HepG2 (cell line): ENCODE measurements at regions not wholly inside any gene's neighbourhood (a gene's known extent, or its start where the extent isn't known, plus 50 kb on each side); places are given as distances from the start of the nearest gene placed in this dataset.

ENCODE experiments used
- ATAC-seq: fragments of 200-7000 bp; cut with Tn5 transposase; 3 replicates; pipeline ENCODE4 v1.9.1; 2020; ENCODE audit warnings: mild to moderate bottlenecking, moderate library complexity
- BruUV-seq: library from RNA; stranded (reverse); fragments of 400-500 nt; replicated peaks from 2 replicates; lab custom pipeline; 2021; lab: Mats Ljungman, UMichigan
- CTCF ChIA-PET: fragments of 300-600 bp; formaldehyde crosslinking; extraction: SDS; loops from one replicate; lab custom pipeline; 2021; ENCODE audit warnings: low total read pairs, inconsistent platforms, low intra/inter-chr PET ratio; lab: Yijun Ruan, JAX
- POLR2A ChIA-PET: fragments of 350-600 bp; sonication (Branson Sonifier 250); formaldehyde crosslinking; loops from one replicate; lab custom pipeline; 2020; ENCODE audit warnings: antibody characterized with exemption, inconsistent platforms; lab: Yijun Ruan, JAX
- DNase-seq: peaks from one replicate; pipeline ENCODE4 v3.0.0-alpha.2; 2015; ENCODE audit warnings: low spot score
- FAIRE-seq: peaks from 3 replicates; lab custom pipeline; 2011; peaks lifted over from hg19 to GRCh38; lab: Jason Lieb, UNC
- H2AFZ ChIP-seq: one replicate; pipeline ENCODE4 v1.6.1; 2011; ENCODE audit warnings: low read length, inconsistent platforms
- H3K27ac ChIP-seq: fragments of 300-600 bp; 3 replicates; pipeline ENCODE4 v1.8.0; 2011; ENCODE audit warnings: mixed run types, mild to moderate bottlenecking, mixed read lengths, low read length, inconsistent platforms; ENCODE audit not compliant: insufficient read depth; ENCODE audit errors: extremely low read length
- H3K27me3 ChIP-seq, 2 experiments: fragments of 200-600 bp in 1 of 2; 2 replicates in 1 of 2; 3 replicates in 1 of 2; pipeline versions ENCODE4 v1.6.0 to v1.8.0; 2011; ENCODE audit warnings: low read length in 2 of 2, mild to moderate bottlenecking in 2 of 2, moderate library complexity in 2 of 2, inconsistent platforms in 1 of 2; ENCODE audit not compliant: insufficient read depth in 2 of 2, control insufficient read depth in 1 of 2
- H3K36me3 ChIP-seq, 2 experiments: fragments of 200-600 bp in 1 of 2; replicated peaks in 1 of 2; 2 replicates in 1 of 2; 3 replicates in 1 of 2; pipeline versions ENCODE4 v1.5.1 to v1.8.0; 2011; ENCODE audit warnings: low read length in 2 of 2, inconsistent platforms in 1 of 2; ENCODE audit not compliant: insufficient read depth in 2 of 2, control insufficient read depth in 1 of 2
- H3K4me1 ChIP-seq: 2 replicates; pipeline ENCODE4 v1.5.1; 2012; ENCODE audit warnings: low read length, inconsistent platforms; ENCODE audit not compliant: insufficient read depth
- H3K4me2 ChIP-seq: 2 replicates; pipeline ENCODE4 v1.6.0; 2011; ENCODE audit warnings: low read depth, low read length, inconsistent platforms
- H3K4me3 ChIP-seq, 3 experiments: fragments of 200-600 bp in 1 of 3; sonication (generic), shearing (Covaris generic) in 1 of 3; replicated peaks in 1 of 3; 2 replicates each; pipeline ENCODE4 v1.5.1; 2011 to 2016; ENCODE audit warnings: low read length in 3 of 3, inconsistent platforms in 2 of 3, low read depth in 2 of 3, mild to moderate bottlenecking in 2 of 3, control low read depth in 1 of 3, mixed read lengths in 1 of 3; ENCODE audit not compliant: insufficient read depth in 1 of 3
- H3K79me2 ChIP-seq: one replicate; pipeline ENCODE4 v1.6.1; 2011; ENCODE audit warnings: low read length, inconsistent platforms; ENCODE audit not compliant: insufficient read depth
- H3K9ac ChIP-seq: 2 replicates; pipeline ENCODE4 v1.6.0; 2011; ENCODE audit warnings: mild to moderate bottlenecking, low read depth, low read length, inconsistent platforms; ENCODE audit not compliant: insufficient read depth
- H3K9me3 ChIP-seq: 2 replicates; pipeline ENCODE4 v1.5.1; 2012; ENCODE audit warnings: mild to moderate bottlenecking, low read length
- H4K20me1 ChIP-seq: 2 replicates; pipeline ENCODE4 v1.6.0; 2011; ENCODE audit warnings: inconsistent platforms, mild to moderate bottlenecking, low read length, moderate library complexity; ENCODE audit not compliant: insufficient read depth
- FOXO4 ChIP-seq: sonication (generic); formaldehyde crosslinking; conservative IDR thresholded peaks from 2 replicates; pipeline ENCODE4 v1.8.1; 2023; ENCODE audit warnings: missing genetic modification reagents
- HES4 ChIP-seq: sonication (generic); formaldehyde crosslinking; IDR thresholded peaks from 2 replicates; pipeline ENCODE4 v1.9.0; 2021; ENCODE audit warnings: mild to moderate bottlenecking, missing genetic modification reagents, borderline replicate concordance
- MED13 ChIP-seq: sonication (generic); formaldehyde crosslinking; IDR thresholded peaks from 2 replicates; pipeline ENCODE4 v1.5.0; 2020; ENCODE audit warnings: missing genetic modification reagents
- PPARG ChIP-seq: conservative IDR thresholded peaks from 2 replicates; pipeline ENCODE4 v1.6.1; 2016; ENCODE audit warnings: missing biosample characterization, missing genetic modification reagents
- ZFP1 ChIP-seq: IDR thresholded peaks from 2 replicates; pipeline ENCODE4 v1.6.1; 2016
- ZNF746 ChIP-seq: sonication (generic); formaldehyde crosslinking; IDR thresholded peaks from 2 replicates; pipeline ENCODE4 v1.8.0; 2022; ENCODE audit warnings: mild to moderate bottlenecking, missing genetic modification reagents
- WGBS: methylation state at CpG from one replicate; pipeline ENCODE4 v1.1.6; 2017; ENCODE audit warnings: low lambda C conversion rate; 5-methylcytosine and 5-hydroxymethylcytosine counted together
- in situ Hi-C: cut with HindIII; loops from 2 replicates; pipeline ENCODE4 v1.10.0; 2017; ENCODE audit warnings: low pct_unique_long_range_greater_than_20kb; ENCODE audit not compliant: extremely low pct_ligation_motif_present
- intact Hi-C: fragments of 100-400 bp; cut with micrococcal nuclease; formaldehyde crosslinking; loops from one replicate; pipeline ENCODE4 v1.10.0; 2022; ENCODE audit not compliant: unreplicated experiment
- TF ChIP-seq, protein P1 (sequence below): sonication (generic); formaldehyde crosslinking; IDR thresholded peaks from 2 replicates; pipeline ENCODE4 v1.5.0; 2020; ENCODE audit warnings: missing genetic modification reagents, mild to moderate bottlenecking, borderline replicate concordance
- TF ChIP-seq, protein P2 (sequence below): sonication (generic); formaldehyde crosslinking; IDR thresholded peaks from 2 replicates; pipeline ENCODE4 v1.4.0; 2020; ENCODE audit warnings: mild to moderate bottlenecking, missing genetic modification reagents

GRCh38 chr21:26637201-26637745, 64.2 kb upstream of the CYYR1 start:
- H3K27me3 ChIP-seq: no peaks in the 10 kb centered on the region
- no TSS peak for BruUV-seq
- H3K36me3 ChIP-seq: no peaks in the 10 kb centered on the region
- no peak overlapping the region for H3K4me2 ChIP-seq
- CTCF ChIA-PET: no interaction called here
- H4K20me1 ChIP-seq: no peaks in the 10 kb centered on the region
- TF ChIP-seq FOXO4 (CRISPR knock-in tag) (no peak), HES4 (no peak), ZFP1 (CRISPR knock-in tag) (no peak), ZNF746 (no peak)
- TF ChIP-seq, protein P1, sequence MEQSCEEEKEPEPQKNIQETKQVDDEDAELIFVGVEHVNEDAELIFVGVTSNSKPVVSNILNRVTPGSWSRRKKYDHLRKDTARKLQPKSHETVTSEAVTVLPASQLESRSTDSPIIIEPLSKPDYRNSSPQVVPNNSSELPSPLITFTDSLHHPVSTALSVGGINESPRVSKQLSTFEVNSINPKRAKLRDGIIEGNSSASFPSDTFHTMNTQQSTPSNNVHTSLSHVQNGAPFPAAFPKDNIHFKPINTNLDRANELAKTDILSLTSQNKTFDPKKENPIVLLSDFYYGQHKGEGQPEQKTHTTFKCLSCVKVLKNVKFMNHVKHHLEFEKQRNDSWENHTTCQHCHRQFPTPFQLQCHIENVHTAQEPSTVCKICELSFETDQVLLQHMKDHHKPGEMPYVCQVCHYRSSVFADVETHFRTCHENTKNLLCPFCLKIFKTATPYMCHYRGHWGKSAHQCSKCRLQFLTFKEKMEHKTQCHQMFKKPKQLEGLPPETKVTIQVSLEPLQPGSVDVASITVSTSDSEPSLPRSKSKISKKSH (CRISPR knock-in tag): no peak
- H3K79me2 ChIP-seq: no peaks in the 10 kb centered on the region
- H3K27ac ChIP-seq: no peak overlapping the region
- no peaks in the 10 kb centered on the region for H3K4me1 ChIP-seq
- ATAC-seq (no peak), DNase-seq (no peak), FAIRE-seq (no peak)
- POLR2A ChIA-PET: no interaction called here
- no peak overlapping the region for H2AFZ ChIP-seq
- in situ Hi-C loops (no loop called here), intact Hi-C loops (no loop called here)
- 22% methylated on average over 4 of the region's 4 CpGs for WGBS
- H3K4me3 ChIP-seq: no peak overlapping the region
- H3K9ac ChIP-seq: no peak overlapping the region
- peaks cover 78% of the 10 kb centered on the region for H3K9me3 ChIP-seq

DNA sequence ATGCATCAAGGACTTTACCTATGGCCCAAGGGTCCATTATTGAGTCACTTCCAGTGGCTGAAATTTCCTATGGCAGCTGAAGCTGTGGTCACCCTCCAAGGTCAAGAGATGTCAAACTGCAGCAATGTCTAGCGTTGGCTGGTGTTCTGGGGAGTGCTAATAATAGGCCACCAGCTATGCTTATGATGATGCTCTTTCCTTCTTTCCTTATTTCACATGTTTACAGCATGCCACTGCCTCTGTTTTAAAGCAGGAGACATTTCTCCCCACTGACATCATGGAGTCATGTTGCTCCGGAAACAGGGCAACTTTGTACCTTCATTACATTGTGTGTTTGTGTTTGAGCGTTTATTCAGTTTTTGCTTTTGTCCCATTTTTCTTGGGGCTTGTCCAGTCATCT, 62.6 kb upstream of the CYYR1 start:
- no peak for DNase-seq
- Histone ChIP-seq H3K9ac (no peak overlapping the region), H3K27me3 (no peaks in the 10 kb centered on the region), H3K36me3 (no peaks in the 10 kb centered on the region), H3K79me2 (no peaks in the 10 kb centered on the region), H3K4me2 (no peak overlapping the region), H3K9me3 (peaks cover 72% of the 10 kb centered on the region), H4K20me1 (no peaks in the 10 kb centered on the region), H2AFZ (no peak overlapping the region), H3K4me1 (no peaks in the 10 kb centered on the region), H3K27ac (no peak overlapping the region), H3K4me3 (no peak overlapping the region)
- ChIA-PET POLR2A (no interaction called here), CTCF (no interaction called here)
- intact Hi-C loops: no loop called here
- WGBS: 0% methylated on average over 3 of the region's 3 CpGs
- no peak for ATAC-seq
- in situ Hi-C loops: no loop called here
- BruUV-seq: no TSS peak
- no peak for FAIRE-seq
- TF ChIP-seq MED13 (CRISPR knock-in tag) (no peak), PPARG (no peak)
- TF ChIP-seq, protein P2, sequence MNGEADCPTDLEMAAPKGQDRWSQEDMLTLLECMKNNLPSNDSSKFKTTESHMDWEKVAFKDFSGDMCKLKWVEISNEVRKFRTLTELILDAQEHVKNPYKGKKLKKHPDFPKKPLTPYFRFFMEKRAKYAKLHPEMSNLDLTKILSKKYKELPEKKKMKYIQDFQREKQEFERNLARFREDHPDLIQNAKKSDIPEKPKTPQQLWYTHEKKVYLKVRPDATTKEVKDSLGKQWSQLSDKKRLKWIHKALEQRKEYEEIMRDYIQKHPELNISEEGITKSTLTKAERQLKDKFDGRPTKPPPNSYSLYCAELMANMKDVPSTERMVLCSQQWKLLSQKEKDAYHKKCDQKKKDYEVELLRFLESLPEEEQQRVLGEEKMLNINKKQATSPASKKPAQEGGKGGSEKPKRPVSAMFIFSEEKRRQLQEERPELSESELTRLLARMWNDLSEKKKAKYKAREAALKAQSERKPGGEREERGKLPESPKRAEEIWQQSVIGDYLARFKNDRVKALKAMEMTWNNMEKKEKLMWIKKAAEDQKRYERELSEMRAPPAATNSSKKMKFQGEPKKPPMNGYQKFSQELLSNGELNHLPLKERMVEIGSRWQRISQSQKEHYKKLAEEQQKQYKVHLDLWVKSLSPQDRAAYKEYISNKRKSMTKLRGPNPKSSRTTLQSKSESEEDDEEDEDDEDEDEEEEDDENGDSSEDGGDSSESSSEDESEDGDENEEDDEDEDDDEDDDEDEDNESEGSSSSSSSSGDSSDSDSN (CRISPR knock-in tag): no peak
